Stimulated activated naive B cell treated with anti-CD40 and anti-IgM and Interleukin-4, amounts not matched to agents 10 μg/mL and 1 μg/mL and 100 μg/mL, for 72 hours (primary cell): ENCODE measurements at regions not wholly inside any gene's neighbourhood (a gene's known extent, or its start where the extent isn't known, plus 50 kb on each side); places are given as distances from the start of the nearest gene placed in this dataset.

ENCODE experiments used
- ATAC-seq, 2 donors: fragments of 150-1000 bp; cut with Tn5 transposase; replicated peaks; 2 replicates each; pipeline ENCODE4 v1.10.0; 2021; ENCODE audit warnings: moderate library complexity in 1 of 2
- DNase-seq: peaks from one replicate; pipeline ENCODE4 v3.0.0; 2021
- H3K27ac Mint-ChIP-seq: one replicate; pipeline ENCODE4 v1.8.0; 2022; ENCODE audit warnings: mild to moderate bottlenecking, mixed read lengths
- H3K27me3 Mint-ChIP-seq, 2 donors: one replicate each; pipeline ENCODE4 v1.8.0; 2022; ENCODE audit warnings: mixed read lengths in 2 of 2
- H3K36me3 Mint-ChIP-seq, 2 donors: one replicate each; pipeline ENCODE4 v1.8.0; 2022; ENCODE audit warnings: mixed read lengths in 2 of 2, mild to moderate bottlenecking in 1 of 2
- H3K4me1 Mint-ChIP-seq, 2 donors: one replicate each; pipeline ENCODE4 v1.8.0; 2022; ENCODE audit warnings: mixed read lengths in 2 of 2, mild to moderate bottlenecking in 1 of 2
- H3K4me3 Mint-ChIP-seq, 2 donors: one replicate each; pipeline ENCODE4 v1.8.0; 2022; ENCODE audit warnings: mild to moderate bottlenecking in 2 of 2, mixed read lengths in 2 of 2, moderate library complexity in 1 of 2
- H3K9me3 Mint-ChIP-seq, 2 donors: one replicate each; pipeline ENCODE4 v1.8.0; 2022; ENCODE audit warnings: mixed read lengths in 2 of 2, mild to moderate bottlenecking in 1 of 2

DNA sequence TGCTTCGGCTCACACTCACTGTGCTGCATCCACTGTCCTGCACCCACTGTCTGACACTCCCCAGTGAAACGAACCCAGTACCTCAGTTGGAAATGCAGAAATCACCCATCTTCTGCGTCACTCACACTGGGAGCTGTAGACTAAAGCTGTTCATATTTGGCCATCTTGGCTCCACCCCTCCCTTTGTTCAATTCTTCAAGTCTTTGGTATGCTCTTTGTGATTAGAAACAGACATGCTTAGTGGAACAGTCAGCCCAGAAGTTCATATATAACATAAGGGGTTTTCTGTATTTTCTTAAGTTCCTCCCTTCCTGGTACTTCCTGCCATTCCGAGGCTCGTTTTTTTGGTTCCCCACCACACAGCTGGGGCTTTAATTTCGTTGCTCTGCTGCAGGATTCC is 398.5 kb upstream of the DYNLRB2 start:
- H3K4me3 Mint-ChIP-seq, result no peak overlapping the region
- H3K9me3 Mint-ChIP-seq, result peaks cover 0 to 10% of the 10 kb centered on the region in 2 donors
- DNase-seq (no peak), ATAC-seq (no peak)
- no peak overlapping the region for H3K27ac Mint-ChIP-seq
- H3K36me3 Mint-ChIP-seq, result no peaks in the 10 kb centered on the region
- H3K4me1 Mint-ChIP-seq, result no peaks in the 10 kb centered on the region
- H3K27me3 Mint-ChIP-seq, result no peaks in the 10 kb centered on the region

GRCh38 chr16:80129791-80130190 is 411.0 kb upstream of the DYNLRB2 start:
- DNase-seq (no peak), ATAC-seq (no peak)
- H3K27me3 Mint-ChIP-seq, result no peaks in the 10 kb centered on the region
- no peak overlapping the region for H3K27ac Mint-ChIP-seq
- H3K4me1 Mint-ChIP-seq, result no peaks in the 10 kb centered on the region
- H3K36me3 Mint-ChIP-seq, result no peaks in the 10 kb centered on the region
- H3K4me3 Mint-ChIP-seq, result no peak overlapping the region
- peaks cover 0 to 2% of the 10 kb centered on the region in 2 donors for H3K9me3 Mint-ChIP-seq

GRCh38 chr16:80125677-80126076 is 415.1 kb upstream of the DYNLRB2 start:
- Mint-ChIP-seq H3K27me3 (no peaks in the 10 kb centered on the region), H3K36me3 (no peaks in the 10 kb centered on the region), H3K4me1 (no peaks in the 10 kb centered on the region), H3K9me3 (no peaks in the 10 kb centered on the region), H3K27ac (no peak overlapping the region), H3K4me3 (no peak overlapping the region)
- DNase-seq (no peak), ATAC-seq (no peak)

GRCh38 chr16:80123189-80123588 is 417.6 kb upstream of the DYNLRB2 start:
- no peaks in the 10 kb centered on the region for H3K4me1 Mint-ChIP-seq
- no peak for ATAC-seq

DNA sequence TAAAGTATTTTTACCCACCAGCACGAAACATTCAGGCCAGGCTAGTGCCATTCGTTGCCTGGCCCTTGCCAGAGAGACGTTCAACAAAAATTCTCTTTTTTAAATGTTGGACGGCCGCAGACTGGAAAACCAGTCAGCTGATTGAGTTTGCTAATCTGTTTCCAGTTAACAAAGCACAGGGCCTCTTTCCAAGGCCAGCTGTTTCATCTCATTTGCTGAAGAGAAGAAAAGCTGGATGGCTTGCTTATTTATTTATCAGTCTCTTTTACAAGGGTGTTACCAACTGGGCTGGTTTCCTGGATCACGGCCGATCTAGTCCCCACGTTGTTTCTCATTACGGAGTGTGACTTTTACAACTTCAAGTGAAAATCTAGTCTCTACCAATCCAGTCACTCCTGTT is 418.7 kb upstream of the DYNLRB2 start:
- DNase-seq, result no peak
- H3K27ac Mint-ChIP-seq, result no peak overlapping the region
- H3K36me3 Mint-ChIP-seq, result no peaks in the 10 kb centered on the region
- H3K27me3 Mint-ChIP-seq, result peaks cover 4 to 6% of the 10 kb centered on the region in 2 donors
- no peaks in the 10 kb centered on the region for H3K9me3 Mint-ChIP-seq
- no peak for ATAC-seq
- H3K4me1 Mint-ChIP-seq, result no peaks in the 10 kb centered on the region
- H3K4me3 Mint-ChIP-seq, result no peak overlapping the region

More at GRCh38 chr16:80123189-80123588, 417.6 kb upstream of the DYNLRB2 start:
- Mint-ChIP-seq H3K27me3 (peaks cover 4 to 6% of the 10 kb centered on the region in 2 donors), H3K9me3 (no peaks in the 10 kb centered on the region), H3K36me3 (no peaks in the 10 kb centered on the region), H3K4me3 (no peak overlapping the region), H3K27ac (no peak overlapping the region)
- DNase-seq, result no peak

- no peak for ATAC-seq
- Mint-ChIP-seq H3K9me3 (no peaks in the 10 kb centered on the region), H3K4me1 (no peaks in the 10 kb centered on the region), H3K27ac (no peak overlapping the region), H3K27me3 (peaks cover 4 to 6% of the 10 kb centered on the region in 2 donors), H3K36me3 (no peaks in the 10 kb centered on the region), H3K4me3 (no peak overlapping the region)
- no peak for DNase-seq
Observed at GRCh38 chr16:80121522-80121909, 419.3 kb upstream of the DYNLRB2 start.

- Mint-ChIP-seq H3K27me3 (peaks cover 4 to 6% of the 10 kb centered on the region in 2 donors), H3K4me3 (no peak overlapping the region), H3K9me3 (no peaks in the 10 kb centered on the region), H3K4me1 (no peaks in the 10 kb centered on the region), H3K27ac (no peak overlapping the region), H3K36me3 (no peaks in the 10 kb centered on the region)
- no peak for ATAC-seq
- DNase-seq, result no peak
Observed at GRCh38 chr16:80120899-80121521, 419.8 kb upstream of the DYNLRB2 start.

DNA sequence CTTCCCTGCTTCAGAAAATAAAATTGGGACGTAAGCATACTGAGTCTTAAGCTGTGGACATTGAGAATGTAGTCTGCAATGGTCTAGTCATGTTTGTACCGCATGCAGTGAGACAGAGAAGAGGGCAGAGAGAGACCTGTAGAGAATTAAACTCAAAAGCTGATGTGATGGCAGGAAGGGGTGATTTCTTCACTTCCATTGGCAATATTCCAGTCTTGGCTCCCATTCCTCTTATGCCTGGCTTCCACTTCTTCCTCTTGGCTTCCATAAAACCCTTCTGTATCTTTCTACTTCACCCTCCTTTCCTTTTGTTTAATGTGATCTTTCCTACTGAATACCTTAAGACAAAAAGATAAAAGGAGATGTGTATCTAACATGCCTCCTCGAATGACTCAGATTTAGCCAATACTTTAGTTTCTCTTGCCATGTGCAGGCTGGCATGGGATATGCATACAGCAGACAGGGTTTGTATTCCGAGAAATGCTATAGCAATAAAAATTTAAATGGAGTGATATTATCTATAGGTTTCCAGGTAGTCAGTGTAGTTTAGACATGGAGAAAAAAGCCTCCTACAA is 423.1 kb upstream of the DYNLRB2 start:
- Mint-ChIP-seq H3K36me3 (no peaks in the 10 kb centered on the region), H3K27me3 (peaks cover 4 to 6% of the 10 kb centered on the region in 2 donors), H3K27ac (no peak overlapping the region), H3K9me3 (no peaks in the 10 kb centered on the region), H3K4me3 (no peak overlapping the region), H3K4me1 (no peaks in the 10 kb centered on the region)
- DNase-seq (no peak), ATAC-seq (no peak)

- Mint-ChIP-seq H3K27me3 (peaks cover 4 to 11% of the 10 kb centered on the region in 2 donors), H3K27ac (no peak overlapping the region), H3K36me3 (no peaks in the 10 kb centered on the region), H3K4me3 (no peak overlapping the region), H3K4me1 (no peaks in the 10 kb centered on the region), H3K9me3 (no peaks in the 10 kb centered on the region)
- ATAC-seq (no peak), DNase-seq (no peak)
Observed at GRCh38 chr16:80116711-80117110, 424.1 kb upstream of the DYNLRB2 start.

DNA sequence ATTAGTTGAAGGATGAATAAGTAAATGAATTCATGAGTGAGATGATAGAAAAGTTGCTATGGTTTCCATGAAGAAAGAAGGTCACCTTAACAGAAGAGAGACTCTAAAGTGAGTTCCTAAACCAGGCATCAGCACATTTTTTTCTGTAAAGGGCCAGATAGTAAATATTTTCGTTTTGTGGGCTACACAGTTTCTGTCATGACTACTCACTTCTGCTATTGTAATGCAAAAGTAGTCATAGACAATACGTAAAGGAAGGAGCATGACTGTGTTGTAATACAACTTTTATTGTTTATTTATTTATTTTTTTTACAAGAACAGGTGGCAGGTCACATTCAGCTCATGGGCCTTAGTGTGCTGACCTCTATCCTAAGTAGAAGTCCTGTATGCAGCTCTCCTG is 426.1 kb upstream of the DYNLRB2 start:
- no peaks in the 10 kb centered on the region for H3K4me1 Mint-ChIP-seq
- no peaks in the 10 kb centered on the region for H3K36me3 Mint-ChIP-seq
- H3K27ac Mint-ChIP-seq, result no peak overlapping the region
- H3K27me3 Mint-ChIP-seq, result peaks cover 4 to 13% of the 10 kb centered on the region in 2 donors
- DNase-seq, result no peak
- ATAC-seq, result no peak
- no peaks in the 10 kb centered on the region for H3K9me3 Mint-ChIP-seq
- H3K4me3 Mint-ChIP-seq, result no peak overlapping the region

DNA sequence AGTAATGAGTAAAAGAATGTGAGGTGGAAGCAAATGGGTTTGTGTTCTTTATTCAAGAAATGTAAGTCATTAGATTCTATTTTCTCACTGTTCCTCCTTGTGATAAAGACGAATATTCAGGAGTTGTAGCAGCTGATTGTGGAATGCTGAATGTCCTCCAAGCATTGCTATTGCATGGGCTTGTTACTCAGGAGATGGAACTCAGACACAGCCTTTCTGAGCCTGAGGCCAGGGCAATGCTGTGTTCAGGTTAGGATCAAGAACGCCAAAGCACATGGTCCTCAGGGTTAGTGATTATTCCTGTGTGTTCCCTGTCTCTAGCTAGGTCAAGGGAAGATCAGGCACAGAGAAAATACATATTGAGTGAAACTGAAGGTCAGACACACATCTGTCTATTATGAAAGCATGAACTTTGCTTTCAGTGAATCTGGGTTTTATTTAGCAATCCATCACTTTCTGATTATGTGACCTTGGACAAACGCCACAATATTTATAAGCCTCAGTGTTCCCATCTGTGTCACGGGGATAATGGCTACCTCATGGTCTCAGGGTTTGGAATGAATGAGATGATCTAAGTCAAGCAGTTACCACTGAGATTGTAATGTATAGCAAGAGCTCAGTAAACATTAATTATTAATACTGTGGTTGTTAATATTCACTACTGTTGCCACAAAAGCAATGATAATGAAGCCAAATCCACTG is 426.8 kb upstream of the DYNLRB2 start:
- peaks cover 0 to 8% of the 10 kb centered on the region in 2 donors for H3K27me3 Mint-ChIP-seq
- ATAC-seq (no peak), DNase-seq (no peak)
- H3K9me3 Mint-ChIP-seq, result no peaks in the 10 kb centered on the region
- no peaks in the 10 kb centered on the region for H3K4me1 Mint-ChIP-seq
- H3K27ac Mint-ChIP-seq, result no peak overlapping the region
- no peak overlapping the region for H3K4me3 Mint-ChIP-seq
- no peaks in the 10 kb centered on the region for H3K36me3 Mint-ChIP-seq

DNA sequence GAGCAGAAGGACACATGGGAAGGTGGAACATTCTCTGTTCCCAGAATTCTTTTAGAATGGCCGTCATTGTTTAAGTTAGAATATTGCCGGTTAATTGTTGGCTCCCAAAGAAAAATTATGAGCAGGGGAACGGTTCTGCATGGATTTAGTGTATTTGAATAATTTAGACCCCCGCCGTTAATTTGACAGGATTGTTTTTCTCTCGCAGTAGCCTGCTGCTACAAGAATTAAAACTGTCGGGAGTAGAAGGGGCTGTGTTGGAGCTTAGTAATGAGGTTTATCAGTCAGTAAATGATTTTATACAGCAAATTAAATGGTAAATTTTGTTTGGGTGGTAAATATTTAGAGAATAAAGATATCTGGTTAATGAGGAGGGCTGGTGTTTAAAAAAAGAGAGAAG is 431.2 kb upstream of the DYNLRB2 start:
- Mint-ChIP-seq H3K36me3 (no peaks in the 10 kb centered on the region), H3K4me3 (no peak overlapping the region), H3K27me3 (peaks cover 6 to 21% of the 10 kb centered on the region in 2 donors), H3K9me3 (no peaks in the 10 kb centered on the region), H3K27ac (no peak overlapping the region), H3K4me1 (no peaks in the 10 kb centered on the region)
- ATAC-seq (no peak), DNase-seq (no peak)

- DNase-seq, result no peak
- no peaks in the 10 kb centered on the region for H3K36me3 Mint-ChIP-seq
- ATAC-seq, result no peak
- no peaks in the 10 kb centered on the region for H3K9me3 Mint-ChIP-seq
- H3K4me3 Mint-ChIP-seq, result no peak overlapping the region
- peaks cover 6 to 31% of the 10 kb centered on the region in 2 donors for H3K27me3 Mint-ChIP-seq
- H3K27ac Mint-ChIP-seq, result no peak overlapping the region
- H3K4me1 Mint-ChIP-seq, result no peaks in the 10 kb centered on the region
Observed at GRCh38 chr16:80107900-80108299, 432.9 kb upstream of the DYNLRB2 start.

DNA sequence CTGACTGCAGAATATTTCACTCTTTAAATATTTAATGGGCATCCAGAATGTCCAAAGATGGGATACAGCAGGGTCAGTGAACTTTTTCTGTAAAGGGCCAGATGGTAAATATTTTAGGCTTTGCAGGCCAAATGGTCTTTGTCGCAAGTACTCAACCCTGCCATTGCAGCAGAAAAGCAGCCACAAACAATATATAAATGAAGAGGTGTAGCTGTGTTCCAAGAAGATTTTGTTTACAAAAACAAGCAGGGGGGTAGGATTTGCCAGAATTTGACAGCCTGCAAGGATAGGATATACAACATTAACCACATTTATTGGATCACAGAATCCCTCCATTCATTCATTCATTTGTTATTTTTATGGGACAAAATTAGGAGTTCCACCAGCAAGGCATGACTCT is 435.0 kb upstream of the DYNLRB2 start:
- H3K36me3 Mint-ChIP-seq, result no peaks in the 10 kb centered on the region
- no peaks in the 10 kb centered on the region for H3K9me3 Mint-ChIP-seq
- no peak overlapping the region for H3K27ac Mint-ChIP-seq
- no peak overlapping the region for H3K4me3 Mint-ChIP-seq
- DNase-seq (no peak), ATAC-seq (no peak)
- no peaks in the 10 kb centered on the region for H3K4me1 Mint-ChIP-seq
- H3K27me3 Mint-ChIP-seq, result peaks cover 9 to 27% of the 10 kb centered on the region in 2 donors

DNA sequence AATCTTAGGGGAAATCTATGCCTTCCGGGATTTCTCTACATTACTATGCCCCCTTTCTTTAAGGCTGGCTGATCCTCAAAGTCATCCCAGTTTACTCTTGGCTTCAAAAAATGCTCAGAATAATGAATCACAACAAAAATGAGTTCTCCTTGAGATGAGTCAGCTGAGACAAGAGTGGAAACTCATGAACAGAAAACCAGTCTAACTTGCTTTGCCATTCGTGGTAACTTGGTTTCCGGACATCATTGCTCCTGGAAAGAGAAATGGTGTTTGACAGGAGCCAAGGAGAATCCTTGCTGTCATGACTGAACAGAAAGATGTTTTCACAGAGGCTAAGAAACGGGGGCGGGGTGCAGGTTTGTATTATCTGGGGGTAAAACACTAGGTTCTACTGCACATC is 435.6 kb upstream of the DYNLRB2 start:
- DNase-seq, result no peak
- ATAC-seq, result no peak
- Mint-ChIP-seq H3K9me3 (no peaks in the 10 kb centered on the region), H3K4me3 (no peak overlapping the region), H3K36me3 (no peaks in the 10 kb centered on the region), H3K27ac (no peak overlapping the region), H3K4me1 (no peaks in the 10 kb centered on the region), H3K27me3 (peaks cover 9 to 27% of the 10 kb centered on the region in 2 donors)
